ENCODE measurements at regions not wholly inside any gene's neighbourhood (a gene's known extent, or its start where the extent isn't known, plus 50 kb on each side); places are given as distances from the start of the nearest gene placed in this dataset.

DNA sequence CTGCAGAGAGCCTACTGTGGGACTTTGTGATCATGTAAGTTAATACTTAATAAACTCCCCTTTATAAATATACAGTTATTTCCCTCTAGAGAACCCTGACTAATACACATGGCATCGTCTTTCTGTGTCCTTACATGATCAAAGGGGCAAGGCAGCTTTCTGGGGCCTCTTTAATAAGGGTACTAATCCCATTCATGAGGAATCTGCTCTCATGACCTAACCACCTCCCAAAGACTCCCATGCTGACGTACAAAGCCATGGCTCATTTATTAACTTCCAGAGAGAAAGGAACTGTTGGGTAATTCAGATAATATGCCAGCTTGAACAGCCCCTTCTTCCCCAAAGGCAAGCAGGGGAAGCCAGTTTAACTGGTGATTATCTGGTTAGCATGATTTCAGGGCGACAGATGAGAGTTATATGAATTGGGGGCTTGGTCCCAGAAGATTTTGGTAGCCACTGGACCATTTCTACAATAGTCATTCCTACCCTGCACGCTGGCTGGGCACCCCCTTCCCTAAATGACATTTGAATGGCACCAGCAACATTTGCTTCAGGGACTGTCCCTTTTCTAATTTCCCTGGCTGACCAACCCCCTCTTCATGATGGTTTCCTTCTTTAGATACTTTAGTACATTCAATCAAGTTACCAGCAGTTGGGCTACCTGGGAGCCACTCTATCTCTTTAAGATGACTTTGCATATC, 83.6 kb upstream of the C3orf80 start:
- Histone ChIP-seq H3K4me2 (ENCODE audit: low read depth, low read length, poor library complexity, severe bottlenecking) (no peak overlapping the region), H4K20me1 (ENCODE audit: insufficient read depth, low read length, poor library complexity, severe bottlenecking) (no peaks in the 10 kb centered on the region), H2AFZ (ENCODE audit: low read length) (no peak overlapping the region), H3K36me3 (ENCODE audit: insufficient read depth, low read length) (no peaks in the 10 kb centered on the region), H3K79me2 (ENCODE audit: insufficient read depth, low read length) (no peaks in the 10 kb centered on the region), H3K9me3 (ENCODE audit: insufficient read depth, low read depth, low read length) (no peaks in the 10 kb centered on the region), H3K9me2 (replicated peaks; ENCODE audit: low read depth, low read length) (no peaks in the 10 kb centered on the region), H3K4me1 (ENCODE audit: insufficient read depth, low read length, poor library complexity, severe bottlenecking) (no peaks in the 10 kb centered on the region), H3K27me3 (ENCODE audit: insufficient read depth, low read length, poor library complexity, severe bottlenecking) (no peaks in the 10 kb centered on the region), H3K9ac (ENCODE audit: low read depth, low read length, poor library complexity, severe bottlenecking) (no peak overlapping the region), H3F3A (ENCODE audit: low read depth) (no peaks in the 10 kb centered on the region), H3K4me3 (ENCODE audit: low read length, poor library complexity, severe bottlenecking) (no peak overlapping the region)
- TF ChIP-seq, protein P1, sequence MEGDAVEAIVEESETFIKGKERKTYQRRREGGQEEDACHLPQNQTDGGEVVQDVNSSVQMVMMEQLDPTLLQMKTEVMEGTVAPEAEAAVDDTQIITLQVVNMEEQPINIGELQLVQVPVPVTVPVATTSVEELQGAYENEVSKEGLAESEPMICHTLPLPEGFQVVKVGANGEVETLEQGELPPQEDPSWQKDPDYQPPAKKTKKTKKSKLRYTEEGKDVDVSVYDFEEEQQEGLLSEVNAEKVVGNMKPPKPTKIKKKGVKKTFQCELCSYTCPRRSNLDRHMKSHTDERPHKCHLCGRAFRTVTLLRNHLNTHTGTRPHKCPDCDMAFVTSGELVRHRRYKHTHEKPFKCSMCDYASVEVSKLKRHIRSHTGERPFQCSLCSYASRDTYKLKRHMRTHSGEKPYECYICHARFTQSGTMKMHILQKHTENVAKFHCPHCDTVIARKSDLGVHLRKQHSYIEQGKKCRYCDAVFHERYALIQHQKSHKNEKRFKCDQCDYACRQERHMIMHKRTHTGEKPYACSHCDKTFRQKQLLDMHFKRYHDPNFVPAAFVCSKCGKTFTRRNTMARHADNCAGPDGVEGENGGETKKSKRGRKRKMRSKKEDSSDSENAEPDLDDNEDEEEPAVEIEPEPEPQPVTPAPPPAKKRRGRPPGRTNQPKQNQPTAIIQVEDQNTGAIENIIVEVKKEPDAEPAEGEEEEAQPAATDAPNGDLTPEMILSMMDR (conservative IDR thresholded peaks at IDR 0.05; ENCODE audit: low read length): no peak
- TF ChIP-seq EZH2phosphoT487 (IDR thresholded peaks at IDR 0.05; ENCODE audit: borderline replicate concordance): no peak

DNA sequence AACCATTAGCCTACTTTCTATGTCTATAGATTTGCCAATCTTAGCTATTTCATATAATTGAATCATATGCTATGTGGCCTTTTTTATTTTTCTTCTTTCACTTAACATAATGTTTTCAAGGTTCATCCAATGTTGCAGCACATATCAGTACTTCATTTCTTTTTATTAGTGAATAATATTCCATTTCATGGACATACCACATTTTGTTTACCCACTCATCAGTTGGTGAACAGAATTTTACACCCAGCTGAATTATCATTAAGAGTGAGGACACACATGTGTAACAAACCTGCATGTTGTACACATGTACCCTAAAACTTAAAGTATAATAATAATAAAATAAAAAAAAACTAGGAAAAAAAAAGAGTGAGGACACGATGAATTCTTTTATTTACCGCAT, 81.7 kb upstream of the C3orf80 start:
- Histone ChIP-seq H3K36me3 (ENCODE audit: insufficient read depth, low read length) (no peaks in the 10 kb centered on the region), H4K20me1 (ENCODE audit: insufficient read depth, low read length, poor library complexity, severe bottlenecking) (no peaks in the 10 kb centered on the region), H3F3A (ENCODE audit: low read depth) (no peaks in the 10 kb centered on the region), H3K9me3 (ENCODE audit: insufficient read depth, low read depth, low read length) (no peaks in the 10 kb centered on the region), H3K4me2 (ENCODE audit: low read depth, low read length, poor library complexity, severe bottlenecking) (no peak overlapping the region), H3K27me3 (ENCODE audit: insufficient read depth, low read length, poor library complexity, severe bottlenecking) (no peaks in the 10 kb centered on the region), H3K9ac (ENCODE audit: low read depth, low read length, poor library complexity, severe bottlenecking) (no peak overlapping the region), H3K79me2 (ENCODE audit: insufficient read depth, low read length) (no peaks in the 10 kb centered on the region), H2AFZ (ENCODE audit: low read length) (no peak overlapping the region), H3K4me3 (ENCODE audit: low read length, poor library complexity, severe bottlenecking) (no peak overlapping the region), H3K9me2 (replicated peaks; ENCODE audit: low read depth, low read length) (no peaks in the 10 kb centered on the region), H3K4me1 (ENCODE audit: insufficient read depth, low read length, poor library complexity, severe bottlenecking) (no peaks in the 10 kb centered on the region)
- no peak for TF ChIP-seq EZH2phosphoT487 (IDR thresholded peaks at IDR 0.05; ENCODE audit: borderline replicate concordance)
- TF ChIP-seq, protein P1 (conservative IDR thresholded peaks at IDR 0.05; ENCODE audit: low read length): no peak

DNA sequence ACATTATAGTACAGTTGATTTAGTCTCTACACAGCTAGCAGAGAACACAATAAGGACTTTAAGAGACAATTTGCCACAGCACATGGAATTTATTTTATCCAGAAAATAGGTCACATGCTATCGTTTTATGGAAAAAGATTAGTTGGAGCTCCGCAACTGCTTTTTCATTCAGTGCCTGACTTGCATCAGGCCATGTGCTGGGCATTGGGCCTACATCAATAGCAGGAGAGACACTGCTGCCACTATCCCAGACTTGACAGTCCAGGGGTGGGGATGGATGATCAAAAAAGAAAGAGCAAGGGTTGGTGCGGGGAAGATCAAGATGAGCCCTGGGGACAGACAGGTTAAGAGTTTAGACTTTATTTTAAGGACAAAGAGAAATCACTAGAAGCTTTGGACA, 75.2 kb upstream of the C3orf80 start:
- H3K4me2 ChIP-seq (ENCODE audit: low read depth, low read length, poor library complexity, severe bottlenecking): no peak overlapping the region

More for the DNA sequence above, 75.2 kb upstream of the C3orf80 start:
- no peaks in the 10 kb centered on the region for H3K36me3 ChIP-seq (ENCODE audit: insufficient read depth, low read length)
- H3K4me1 ChIP-seq (ENCODE audit: insufficient read depth, low read length, poor library complexity, severe bottlenecking): no peaks in the 10 kb centered on the region
- TF ChIP-seq, protein P1 (conservative IDR thresholded peaks at IDR 0.05; ENCODE audit: low read length): no peak
- TF ChIP-seq EZH2phosphoT487 (IDR thresholded peaks at IDR 0.05; ENCODE audit: borderline replicate concordance): no peak
- H3K79me2 ChIP-seq (ENCODE audit: insufficient read depth, low read length): no peaks in the 10 kb centered on the region
- H3K27me3 ChIP-seq (ENCODE audit: insufficient read depth, low read length, poor library complexity, severe bottlenecking): no peaks in the 10 kb centered on the region
- H2AFZ ChIP-seq (ENCODE audit: low read length): no peak overlapping the region
- no peaks in the 10 kb centered on the region for H4K20me1 ChIP-seq (ENCODE audit: insufficient read depth, low read length, poor library complexity, severe bottlenecking)
- H3K9me2 ChIP-seq (replicated peaks; ENCODE audit: low read depth, low read length): no peaks in the 10 kb centered on the region
- H3K9me3 ChIP-seq (ENCODE audit: insufficient read depth, low read depth, low read length): no peaks in the 10 kb centered on the region
- H3K9ac ChIP-seq (ENCODE audit: low read depth, low read length, poor library complexity, severe bottlenecking): no peak overlapping the region
- H3K4me3 ChIP-seq (ENCODE audit: low read length, poor library complexity, severe bottlenecking): no peak overlapping the region
- no peaks in the 10 kb centered on the region for H3F3A ChIP-seq (ENCODE audit: low read depth)

Data from Loucy (cell line).